Activated CD8-positive, alpha-beta memory T cell treated with anti-CD3 and anti-CD28 coated beads, Interleukin-2, amount 10 ng/mL, durations not matched to agents 7 days and 5 days (primary cell): ENCODE measurements at regions not wholly inside any gene's neighbourhood (a gene's known extent, or its start where the extent isn't known, plus 50 kb on each side); places are given as distances from the start of the nearest gene placed in this dataset.

Experiments used
- ATAC-seq: fragments of 150-1000 bp; cut with Tn5 transposase; one replicate; pipeline ENCODE4 v1.10.0; 2021; ENCODE audit warnings: moderate library complexity
- CTCF ChIA-PET: fragments of 350-600 bp; sonication (Branson Sonifier 250); formaldehyde crosslinking; loops from one replicate; lab custom pipeline; 2021; ENCODE audit warnings: antibody characterized with exemption; lab: Charles Lee
- DNase-seq: peaks from one replicate; pipeline ENCODE4 v3.0.0-alpha.2; 2020
- H3K27ac Mint-ChIP-seq: one replicate; pipeline ENCODE4 v1.8.0; 2021; ENCODE audit warnings: mild to moderate bottlenecking, mixed read lengths
- H3K27me3 Mint-ChIP-seq: one replicate; pipeline ENCODE4 v1.8.0; 2021; ENCODE audit warnings: mixed read lengths
- H3K36me3 Mint-ChIP-seq: one replicate; pipeline ENCODE4 v1.8.0; 2021; ENCODE audit warnings: mild to moderate bottlenecking, mixed read lengths
- H3K4me1 Mint-ChIP-seq: one replicate; pipeline ENCODE4 v1.8.0; 2021; ENCODE audit warnings: mixed read lengths
- H3K4me3 Mint-ChIP-seq: one replicate; pipeline ENCODE4 v1.8.0; 2021; ENCODE audit warnings: mild to moderate bottlenecking, moderate library complexity, mixed read lengths
- H3K9me3 Mint-ChIP-seq: one replicate; pipeline ENCODE4 v1.8.0; 2022; ENCODE audit warnings: low read depth, mixed read lengths

DNA sequence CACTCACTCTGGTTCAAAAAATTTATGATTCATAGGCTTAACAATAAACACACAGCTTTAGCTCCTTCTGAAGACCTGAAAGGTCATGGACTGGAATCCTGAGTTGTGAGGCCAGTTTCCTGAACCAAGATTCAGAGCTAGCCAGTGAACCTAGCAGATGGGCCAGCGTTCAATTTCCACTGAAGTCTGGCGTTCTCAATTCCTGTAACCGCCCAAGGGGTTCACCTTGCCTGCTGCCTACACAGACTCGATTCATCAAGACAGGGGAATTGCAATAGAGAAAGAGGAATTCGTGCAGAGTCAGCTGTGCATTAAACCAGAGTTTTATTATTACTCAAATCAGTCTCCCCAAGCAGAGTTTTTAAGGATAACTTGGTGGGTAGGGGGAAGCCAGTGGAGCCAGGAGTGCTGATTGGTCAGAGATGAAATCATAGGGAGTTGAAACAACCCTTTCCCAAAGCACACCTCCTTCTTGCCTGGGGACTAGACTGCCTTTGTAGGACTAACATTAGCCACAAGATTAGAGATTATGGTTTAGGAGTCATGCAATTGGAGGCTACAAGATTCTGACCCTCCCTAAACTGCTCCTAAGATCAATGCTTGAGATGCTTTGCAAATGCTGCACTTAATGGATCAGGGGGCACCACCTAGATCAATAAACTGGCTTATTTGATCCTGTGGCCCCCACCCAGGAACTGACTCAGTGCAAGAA is 117.5 kb upstream of the SHB start:
- H3K27ac Mint-ChIP-seq = no peak overlapping the region
- H3K4me1 Mint-ChIP-seq = no peaks in the 10 kb centered on the region
- no peak for DNase-seq
- CTCF ChIA-PET = no interaction called here
- ATAC-seq = no peak
- no peaks in the 10 kb centered on the region for H3K36me3 Mint-ChIP-seq
- H3K4me3 Mint-ChIP-seq = no peak overlapping the region
- H3K9me3 Mint-ChIP-seq = no peaks in the 10 kb centered on the region
- peaks cover 9% of the 10 kb centered on the region for H3K27me3 Mint-ChIP-seq

GRCh38 chr9:38185647-38186403 is 116.8 kb upstream of the SHB start:
- ATAC-seq (no peak), DNase-seq (no peak)
- Mint-ChIP-seq H3K4me3 (no peak overlapping the region), H3K36me3 (no peaks in the 10 kb centered on the region), H3K27ac (no peak overlapping the region), H3K4me1 (no peaks in the 10 kb centered on the region), H3K9me3 (no peaks in the 10 kb centered on the region), H3K27me3 (peaks cover 9% of the 10 kb centered on the region)
- CTCF ChIA-PET = no interaction called here

GRCh38 chr9:38183994-38184568 is 115.1 kb upstream of the SHB start:
- ATAC-seq (no peak), DNase-seq (no peak)
- Mint-ChIP-seq H3K36me3 (no peaks in the 10 kb centered on the region), H3K4me1 (no peaks in the 10 kb centered on the region), H3K27me3 (peaks cover 9% of the 10 kb centered on the region), H3K9me3 (no peaks in the 10 kb centered on the region), H3K27ac (no peak overlapping the region), H3K4me3 (no peak overlapping the region)
- CTCF ChIA-PET = interaction anchor here (0.6 kb wide), 1 partner anchor 28 kb away, joined by 6 read pairs; no protein-coding TSS in a partner anchor

- ATAC-seq (no peak), DNase-seq (no peak)
- Mint-ChIP-seq H3K27ac (no peak overlapping the region), H3K36me3 (no peaks in the 10 kb centered on the region), H3K27me3 (peaks cover 4% of the 10 kb centered on the region), H3K4me3 (no peak overlapping the region), H3K9me3 (no peaks in the 10 kb centered on the region), H3K4me1 (no peaks in the 10 kb centered on the region)
- CTCF ChIA-PET = no interaction called here
Observed at GRCh38 chr9:38182321-38182720, 113.3 kb upstream of the SHB start.

GRCh38 chr9:38181866-38182265 is 112.8 kb upstream of the SHB start:
- Mint-ChIP-seq H3K27ac (no peak overlapping the region), H3K4me3 (no peak overlapping the region), H3K9me3 (no peaks in the 10 kb centered on the region), H3K36me3 (no peaks in the 10 kb centered on the region), H3K4me1 (no peaks in the 10 kb centered on the region), H3K27me3 (peaks cover 4% of the 10 kb centered on the region)
- CTCF ChIA-PET = no interaction called here
- DNase-seq = no peak
- no peak for ATAC-seq

DNA sequence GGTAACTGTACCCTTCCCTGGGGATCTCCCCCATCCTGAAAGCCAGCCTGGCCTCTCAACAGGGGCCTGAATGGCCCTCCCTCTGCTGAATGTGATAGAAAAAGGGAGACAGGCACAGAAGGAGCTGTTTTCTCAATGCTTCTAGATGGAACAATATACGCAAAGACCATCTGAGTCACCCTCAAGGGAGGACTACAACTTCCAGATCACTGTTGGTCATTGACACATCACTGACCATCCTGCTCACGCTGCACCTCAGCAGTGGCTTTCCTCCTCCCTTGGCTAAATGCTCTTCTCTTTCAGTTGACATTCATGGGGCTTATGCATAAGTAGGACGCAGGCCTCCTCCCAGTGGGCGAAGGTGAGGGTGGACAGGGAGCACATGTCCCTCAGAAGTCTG is 112.2 kb upstream of the SHB start:
- no peak for DNase-seq
- Mint-ChIP-seq H3K4me3 (no peak overlapping the region), H3K9me3 (no peaks in the 10 kb centered on the region), H3K27me3 (peaks cover 2% of the 10 kb centered on the region), H3K27ac (no peak overlapping the region), H3K36me3 (no peaks in the 10 kb centered on the region), H3K4me1 (no peaks in the 10 kb centered on the region)
- ATAC-seq = no peak
- CTCF ChIA-PET = no interaction called here

- CTCF ChIA-PET = no interaction called here
- no peaks in the 10 kb centered on the region for H3K4me1 Mint-ChIP-seq
- peaks cover 4% of the 10 kb centered on the region for H3K27me3 Mint-ChIP-seq
Observed at GRCh38 chr9:38180656-38181055, 111.6 kb upstream of the SHB start.

GRCh38 chr9:38179965-38180364 is 110.9 kb upstream of the SHB start:
- Mint-ChIP-seq H3K4me3 (no peak overlapping the region), H3K27me3 (peaks cover 6% of the 10 kb centered on the region), H3K36me3 (no peaks in the 10 kb centered on the region), H3K4me1 (no peaks in the 10 kb centered on the region), H3K27ac (no peak overlapping the region), H3K9me3 (no peaks in the 10 kb centered on the region)
- ATAC-seq (no peak), DNase-seq (no peak)
- CTCF ChIA-PET = no interaction called here

More at GRCh38 chr9:38180656-38181055, 111.6 kb upstream of the SHB start:
- H3K9me3 Mint-ChIP-seq = no peaks in the 10 kb centered on the region
- H3K36me3 Mint-ChIP-seq = no peaks in the 10 kb centered on the region
- no peak overlapping the region for H3K4me3 Mint-ChIP-seq
- DNase-seq (no peak), ATAC-seq (no peak)
- no peak overlapping the region for H3K27ac Mint-ChIP-seq

- no peaks in the 10 kb centered on the region for H3K36me3 Mint-ChIP-seq
- peaks cover 11% of the 10 kb centered on the region for H3K27me3 Mint-ChIP-seq
- no peak overlapping the region for H3K4me3 Mint-ChIP-seq
- no peaks in the 10 kb centered on the region for H3K9me3 Mint-ChIP-seq
- H3K4me1 Mint-ChIP-seq = no peaks in the 10 kb centered on the region
- ATAC-seq (no peak), DNase-seq (no peak)
- CTCF ChIA-PET = no interaction called here
- no peak overlapping the region for H3K27ac Mint-ChIP-seq
Observed at GRCh38 chr9:38178237-38178636, 109.2 kb upstream of the SHB start.

DNA sequence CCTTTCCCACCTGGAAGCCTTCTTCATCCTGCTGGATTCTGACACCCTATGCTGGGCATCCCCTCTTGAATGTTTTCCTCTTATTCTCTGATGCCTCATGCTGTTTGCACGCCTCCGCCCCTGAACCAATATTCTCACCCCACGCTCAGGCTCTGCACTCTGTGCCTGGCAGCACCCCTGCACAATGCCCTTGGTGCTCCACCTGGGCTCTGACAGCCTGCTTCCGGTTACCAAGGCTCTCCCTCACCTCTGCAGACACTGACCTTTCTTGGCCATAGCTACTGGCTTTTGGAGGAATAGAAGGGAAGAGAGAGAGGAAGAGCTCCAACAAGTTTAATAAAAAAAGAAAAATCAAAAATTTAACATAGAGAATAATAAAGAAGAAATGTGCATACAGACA is 108.7 kb upstream of the SHB start:
- CTCF ChIA-PET = no interaction called here
- Mint-ChIP-seq H3K36me3 (no peaks in the 10 kb centered on the region), H3K4me3 (no peak overlapping the region), H3K27ac (no peak overlapping the region), H3K4me1 (no peaks in the 10 kb centered on the region), H3K27me3 (peaks cover 11% of the 10 kb centered on the region), H3K9me3 (no peaks in the 10 kb centered on the region)
- no peak for ATAC-seq
- no peak for DNase-seq

GRCh38 chr9:38176251-38176650 is 107.2 kb upstream of the SHB start:
- CTCF ChIA-PET = no interaction called here
- H3K4me1 Mint-ChIP-seq = no peaks in the 10 kb centered on the region
- peaks cover 11% of the 10 kb centered on the region for H3K27me3 Mint-ChIP-seq
- H3K9me3 Mint-ChIP-seq = peaks cover 3% of the 10 kb centered on the region
- ATAC-seq (no peak), DNase-seq (no peak)
- H3K4me3 Mint-ChIP-seq = no peak overlapping the region
- H3K36me3 Mint-ChIP-seq = no peaks in the 10 kb centered on the region
- H3K27ac Mint-ChIP-seq = no peak overlapping the region

DNA sequence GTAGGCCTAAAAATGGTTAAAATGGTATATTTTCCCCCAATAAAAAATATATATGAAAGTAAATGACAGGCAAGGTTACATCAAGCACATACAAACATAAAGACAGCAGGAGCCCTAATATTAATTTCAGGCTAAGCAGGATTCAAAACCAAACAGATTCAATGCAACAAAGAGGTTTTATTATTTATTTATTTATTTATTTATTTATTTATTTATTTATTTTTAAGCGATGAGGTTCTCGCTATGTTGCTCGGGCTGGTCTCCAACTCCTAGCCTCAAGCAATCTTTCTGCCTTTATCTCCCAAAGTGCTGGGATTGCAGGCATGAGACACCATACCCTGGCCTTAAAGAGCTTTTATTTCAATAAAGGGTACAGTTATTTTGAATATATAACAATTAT is 106.4 kb upstream of the SHB start:
- ATAC-seq (no peak), DNase-seq (no peak)
- H3K4me1 Mint-ChIP-seq = no peaks in the 10 kb centered on the region
- H3K9me3 Mint-ChIP-seq = peaks cover 6% of the 10 kb centered on the region
- no peak overlapping the region for H3K27ac Mint-ChIP-seq
- H3K36me3 Mint-ChIP-seq = no peaks in the 10 kb centered on the region
- peaks cover 11% of the 10 kb centered on the region for H3K27me3 Mint-ChIP-seq
- CTCF ChIA-PET = no interaction called here
- H3K4me3 Mint-ChIP-seq = no peak overlapping the region

GRCh38 chr9:38172586-38172985 is 103.6 kb upstream of the SHB start:
- Mint-ChIP-seq H3K27ac (no peak overlapping the region), H3K9me3 (peaks cover 9% of the 10 kb centered on the region), H3K4me3 (no peak overlapping the region), H3K36me3 (peaks cover 1% of the 10 kb centered on the region), H3K27me3 (peaks cover 11% of the 10 kb centered on the region), H3K4me1 (no peaks in the 10 kb centered on the region)
- DNase-seq = no peak
- CTCF ChIA-PET = interaction anchor here (1.0 kb wide), 1 partner anchor 119 kb away, joined by 3 read pairs; no protein-coding TSS in a partner anchor
- no peak for ATAC-seq

- DNase-seq (no peak), ATAC-seq (no peak)
- Mint-ChIP-seq H3K4me1 (no peaks in the 10 kb centered on the region), H3K9me3 (peaks cover 9% of the 10 kb centered on the region), H3K4me3 (no peak overlapping the region), H3K27ac (no peak overlapping the region), H3K27me3 (peaks cover 11% of the 10 kb centered on the region), H3K36me3 (peaks cover 1% of the 10 kb centered on the region)
- CTCF ChIA-PET = no interaction called here
Observed at GRCh38 chr9:38171926-38172325, 102.9 kb upstream of the SHB start.
